ENCODE measurements at regions not wholly inside any gene's neighbourhood (a gene's known extent, or its start where the extent isn't known, plus 50 kb on each side); places are given as distances from the start of the nearest gene placed in this dataset.
A peak's percentile ranks its signal among the peaks of the same experiment; 100 is the strongest.

DNA sequence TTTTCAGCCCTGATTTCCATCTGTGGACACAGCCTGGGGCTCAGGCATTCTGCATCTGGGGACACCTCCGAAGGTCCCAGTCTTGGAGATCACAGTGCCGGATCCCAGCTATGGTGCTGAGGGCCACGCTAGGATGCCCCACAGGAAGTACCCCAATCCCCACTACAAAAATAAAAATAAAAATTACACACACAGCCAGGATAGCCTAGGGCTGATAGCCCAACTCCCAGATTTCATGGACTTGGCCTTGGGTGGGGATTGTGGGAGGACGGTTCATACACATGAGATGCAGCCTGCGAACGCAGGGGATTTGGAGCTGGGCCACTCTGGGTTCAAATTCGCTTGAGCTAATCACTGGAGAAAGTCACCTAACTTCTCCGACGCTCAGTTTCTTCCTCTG is 237.7 kb downstream of the BUD13 start:
- H3K27ac Mint-ChIP-seq (ENCODE audit: unreplicated experiment), result no peak overlapping the region
- peaks cover 15% of the 10 kb centered on the region for H3K4me1 Mint-ChIP-seq (ENCODE audit: low read depth, unreplicated experiment)
- H3K36me3 Mint-ChIP-seq (ENCODE audit: unreplicated experiment), result peaks cover 10% of the 10 kb centered on the region
- TF ChIP-seq, protein P1, sequence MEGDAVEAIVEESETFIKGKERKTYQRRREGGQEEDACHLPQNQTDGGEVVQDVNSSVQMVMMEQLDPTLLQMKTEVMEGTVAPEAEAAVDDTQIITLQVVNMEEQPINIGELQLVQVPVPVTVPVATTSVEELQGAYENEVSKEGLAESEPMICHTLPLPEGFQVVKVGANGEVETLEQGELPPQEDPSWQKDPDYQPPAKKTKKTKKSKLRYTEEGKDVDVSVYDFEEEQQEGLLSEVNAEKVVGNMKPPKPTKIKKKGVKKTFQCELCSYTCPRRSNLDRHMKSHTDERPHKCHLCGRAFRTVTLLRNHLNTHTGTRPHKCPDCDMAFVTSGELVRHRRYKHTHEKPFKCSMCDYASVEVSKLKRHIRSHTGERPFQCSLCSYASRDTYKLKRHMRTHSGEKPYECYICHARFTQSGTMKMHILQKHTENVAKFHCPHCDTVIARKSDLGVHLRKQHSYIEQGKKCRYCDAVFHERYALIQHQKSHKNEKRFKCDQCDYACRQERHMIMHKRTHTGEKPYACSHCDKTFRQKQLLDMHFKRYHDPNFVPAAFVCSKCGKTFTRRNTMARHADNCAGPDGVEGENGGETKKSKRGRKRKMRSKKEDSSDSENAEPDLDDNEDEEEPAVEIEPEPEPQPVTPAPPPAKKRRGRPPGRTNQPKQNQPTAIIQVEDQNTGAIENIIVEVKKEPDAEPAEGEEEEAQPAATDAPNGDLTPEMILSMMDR (IDR thresholded peaks at IDR 0.05; ENCODE audit: partially characterized antibody, unreplicated experiment), result no peak
- H3K9me3 Mint-ChIP-seq (ENCODE audit: unreplicated experiment), result peaks cover 4% of the 10 kb centered on the region
- DNase-seq, result no peak
- peaks cover 2% of the 10 kb centered on the region for H3K27me3 Mint-ChIP-seq (ENCODE audit: unreplicated experiment)
- H3K4me3 Mint-ChIP-seq (ENCODE audit: unreplicated experiment), result no peak overlapping the region

DNA sequence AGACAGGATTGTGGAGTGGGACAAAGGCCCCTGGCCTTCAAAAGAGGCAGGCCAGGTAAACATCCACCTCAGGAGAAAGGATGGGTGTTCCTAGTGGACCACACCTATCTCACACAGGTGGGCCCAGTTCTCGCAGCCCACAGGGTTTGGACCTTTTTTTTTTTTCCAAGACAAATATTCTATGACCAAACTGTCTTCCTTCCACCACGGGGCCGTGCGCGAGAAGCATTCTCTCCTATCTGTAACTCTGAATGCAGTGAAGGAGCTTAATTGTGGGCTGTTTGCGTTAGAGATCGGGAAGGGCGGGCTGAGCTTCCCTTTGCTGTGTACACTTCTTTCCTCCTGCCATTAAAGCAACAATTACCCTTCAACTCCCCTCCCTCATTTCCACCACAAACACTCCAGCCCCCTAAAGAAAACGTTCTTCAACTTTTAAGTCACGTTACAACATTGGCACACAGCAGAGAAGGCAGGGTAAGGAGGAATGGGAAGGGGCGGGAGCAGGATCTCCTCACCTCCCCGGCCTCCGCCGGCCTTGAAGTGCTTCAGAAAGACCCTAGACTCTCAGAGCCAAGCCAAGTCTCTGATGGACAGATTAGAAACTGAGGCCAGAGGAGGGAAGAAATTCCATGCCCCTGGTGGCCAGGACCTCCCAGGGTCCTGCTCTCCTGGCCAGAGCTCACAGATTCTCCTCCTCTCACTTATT is 238.4 kb downstream of the BUD13 start:
- H3K4me3 Mint-ChIP-seq (ENCODE audit: unreplicated experiment), result no peak overlapping the region
- H3K9me3 Mint-ChIP-seq (ENCODE audit: unreplicated experiment), result peaks cover 3% of the 10 kb centered on the region
- H3K36me3 Mint-ChIP-seq (ENCODE audit: unreplicated experiment), result peaks cover 10% of the 10 kb centered on the region
- no peak for DNase-seq
- H3K27me3 Mint-ChIP-seq (ENCODE audit: unreplicated experiment), result peaks cover 2% of the 10 kb centered on the region
- H3K27ac Mint-ChIP-seq (ENCODE audit: unreplicated experiment), result no peak overlapping the region
- TF ChIP-seq, protein P1 (IDR thresholded peaks at IDR 0.05; ENCODE audit: partially characterized antibody, unreplicated experiment), result no peak
- H3K4me1 Mint-ChIP-seq (ENCODE audit: low read depth, unreplicated experiment), result peaks cover 15% of the 10 kb centered on the region

DNA sequence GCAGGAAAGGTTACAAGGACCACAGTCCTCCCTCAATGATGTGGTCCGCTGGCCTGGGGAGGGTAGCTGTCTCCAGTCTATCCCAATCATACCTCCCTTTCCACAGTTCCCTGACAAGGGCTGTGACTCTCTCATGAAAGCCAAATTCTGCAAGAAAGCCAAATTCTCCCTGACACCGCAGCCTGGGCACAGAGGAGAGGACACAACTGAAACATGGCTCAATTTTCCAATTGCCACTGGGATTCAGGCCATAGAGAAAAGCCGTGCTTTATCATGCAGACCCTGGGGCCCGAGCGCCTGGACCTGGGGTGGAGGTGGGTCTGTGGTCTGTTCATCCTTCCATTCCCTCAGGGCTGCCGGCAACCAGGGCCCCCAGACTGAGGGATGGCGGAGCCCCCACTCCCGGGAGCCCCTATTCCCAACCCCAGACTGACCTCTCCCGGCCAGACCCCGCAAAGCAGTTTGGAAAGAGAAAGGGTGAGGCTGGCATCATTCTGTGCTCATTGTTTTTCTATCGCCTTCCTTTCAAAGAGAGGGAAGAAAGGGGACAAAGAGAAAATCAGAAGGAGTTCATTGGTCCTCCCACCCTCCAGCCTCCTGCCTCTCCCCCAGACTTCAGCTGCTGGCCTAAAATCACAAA is 239.5 kb downstream of the BUD13 start:
- H3K36me3 Mint-ChIP-seq (ENCODE audit: unreplicated experiment), result peaks cover 10% of the 10 kb centered on the region
- H3K9me3 Mint-ChIP-seq (ENCODE audit: unreplicated experiment), result peaks cover 3% of the 10 kb centered on the region
- TF ChIP-seq, protein P1 (IDR thresholded peaks at IDR 0.05; ENCODE audit: partially characterized antibody, unreplicated experiment), result no peak
- peak overlapping the region; percentile 48 for H3K27ac Mint-ChIP-seq (ENCODE audit: unreplicated experiment)
- DNase-seq, result peak; percentile 49
- peaks cover 2% of the 10 kb centered on the region for H3K27me3 Mint-ChIP-seq (ENCODE audit: unreplicated experiment)
- peaks cover 15% of the 10 kb centered on the region for H3K4me1 Mint-ChIP-seq (ENCODE audit: low read depth, unreplicated experiment)
- no peak overlapping the region for H3K4me3 Mint-ChIP-seq (ENCODE audit: unreplicated experiment)

DNA sequence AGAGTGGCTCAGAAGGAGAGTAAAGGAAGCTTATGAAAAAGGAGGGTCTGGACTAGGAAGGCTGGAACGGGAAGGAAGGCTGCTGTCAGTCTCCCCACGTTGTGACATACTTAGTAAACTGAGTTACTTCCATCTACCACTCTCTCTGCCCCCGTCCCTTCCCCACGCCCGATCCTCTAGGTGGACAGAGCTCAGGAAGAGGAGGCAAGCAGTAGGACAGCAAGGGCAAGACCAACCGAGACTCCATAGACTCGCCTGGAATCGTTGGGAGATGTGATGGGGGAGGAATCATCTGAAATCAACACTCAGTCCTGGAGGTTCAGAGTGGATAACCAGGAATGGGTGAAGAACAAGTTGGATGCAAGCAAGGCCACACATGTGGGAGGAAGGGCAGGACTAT is 240.7 kb downstream of the BUD13 start:
- H3K27me3 Mint-ChIP-seq (ENCODE audit: unreplicated experiment), result peaks cover 2% of the 10 kb centered on the region

More for the DNA sequence above, 240.7 kb downstream of the BUD13 start:
- TF ChIP-seq, protein P1 (IDR thresholded peaks at IDR 0.05; ENCODE audit: partially characterized antibody, unreplicated experiment), result no peak
- H3K36me3 Mint-ChIP-seq (ENCODE audit: unreplicated experiment), result peaks cover 10% of the 10 kb centered on the region
- no peak overlapping the region for H3K4me3 Mint-ChIP-seq (ENCODE audit: unreplicated experiment)
- H3K27ac Mint-ChIP-seq (ENCODE audit: unreplicated experiment), result no peak overlapping the region
- no peak for DNase-seq
- peaks cover 15% of the 10 kb centered on the region for H3K4me1 Mint-ChIP-seq (ENCODE audit: low read depth, unreplicated experiment)
- peaks cover 3% of the 10 kb centered on the region for H3K9me3 Mint-ChIP-seq (ENCODE audit: unreplicated experiment)
